Osteoblast (primary cell): ENCODE measurements at regions not wholly inside any gene's neighbourhood (a gene's known extent, or its start where the extent isn't known, plus 50 kb on each side); places are given as distances from the start of the nearest gene placed in this dataset.

Experiments
- DNase-seq: peaks from one replicate; pipeline ENCODE4 v3.0.0; 2011; ENCODE audit warnings: low spot score, mixed read lengths; ENCODE audit not compliant: insufficient read length; ENCODE audit errors: missing footprints
- H2AFZ ChIP-seq: 2 replicates; pipeline ENCODE4 v1.6.0; 2011; ENCODE audit warnings: mild to moderate bottlenecking, low read length
- H3K27ac ChIP-seq: 2 replicates; pipeline ENCODE4 v1.5.1; 2011; ENCODE audit warnings: mild to moderate bottlenecking, low read depth, low read length, moderate library complexity
- H3K27me3 ChIP-seq: 2 replicates; pipeline ENCODE4 v1.6.0; 2012; ENCODE audit warnings: mild to moderate bottlenecking, control low read depth, inconsistent platforms, low read length, moderate library complexity; ENCODE audit not compliant: insufficient read depth
- H3K36me3 ChIP-seq: 2 replicates; pipeline ENCODE4 v1.5.1; 2011; ENCODE audit warnings: mild to moderate bottlenecking, low read length, control low read depth, moderate library complexity; ENCODE audit not compliant: insufficient read depth
- H3K4me1 ChIP-seq: 2 replicates; pipeline ENCODE4 v1.5.1; 2011; ENCODE audit warnings: mild to moderate bottlenecking, low read length, control low read depth, moderate library complexity; ENCODE audit not compliant: insufficient read depth
- H3K4me2 ChIP-seq: 2 replicates; pipeline ENCODE4 v1.6.0; 2011; ENCODE audit warnings: mild to moderate bottlenecking, low read length; ENCODE audit not compliant: insufficient read depth
- H3K4me3 ChIP-seq: fragments of 200-600 bp; sonication (generic); 3 replicates; pipeline ENCODE4 v1.5.1; 2012; ENCODE audit warnings: mild to moderate bottlenecking, low read length, inconsistent platforms; ENCODE audit not compliant: insufficient read depth
- H3K79me2 ChIP-seq: 2 replicates; pipeline ENCODE4 v1.6.0; 2012; ENCODE audit warnings: mild to moderate bottlenecking, low read length, control low read depth, inconsistent platforms; ENCODE audit not compliant: insufficient read depth
- H3K9me3 ChIP-seq: 2 replicates; pipeline ENCODE4 v1.5.1; 2011; ENCODE audit warnings: low read depth, low read length, control low read depth
- H4K20me1 ChIP-seq: 2 replicates; pipeline ENCODE4 v1.6.0; 2012; ENCODE audit warnings: mild to moderate bottlenecking, low read length, control low read depth; ENCODE audit not compliant: insufficient read depth
- TF ChIP-seq, protein P1 (sequence below): IDR thresholded peaks from 2 replicates; pipeline ENCODE4 v1.5.1; 2011; ENCODE audit warnings: mild to moderate bottlenecking, low read depth, low read length, moderate library complexity; ENCODE audit errors: extremely low read depth

DNA sequence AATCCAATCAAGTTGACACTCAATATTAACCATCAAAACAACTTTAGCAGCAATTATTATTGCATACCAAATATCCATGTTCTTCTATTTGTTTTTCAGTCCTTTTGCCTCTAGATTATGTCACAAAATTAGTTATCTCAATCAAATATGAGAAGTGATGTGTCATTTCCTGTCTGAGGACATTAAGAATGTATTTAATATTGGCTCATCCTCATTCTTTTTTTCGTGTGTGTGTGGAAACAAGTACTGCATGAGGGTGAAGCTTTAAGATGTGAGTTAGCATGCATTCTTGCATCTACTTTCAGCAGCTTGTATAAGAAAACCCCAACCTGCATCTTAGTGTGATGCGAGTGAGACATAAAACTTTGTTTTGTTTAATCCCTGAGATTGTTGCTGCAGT lies 301.4 kb downstream of the GRIA2 start:
- no peak overlapping the region for H3K27ac ChIP-seq
- no peaks in the 10 kb centered on the region for H3K4me1 ChIP-seq
- no peak overlapping the region for H2AFZ ChIP-seq
- H3K4me2 ChIP-seq: no peak overlapping the region
- H3K27me3 ChIP-seq: no peaks in the 10 kb centered on the region
- no peak overlapping the region for H3K4me3 ChIP-seq
- no peak for DNase-seq
- TF ChIP-seq, protein P1, sequence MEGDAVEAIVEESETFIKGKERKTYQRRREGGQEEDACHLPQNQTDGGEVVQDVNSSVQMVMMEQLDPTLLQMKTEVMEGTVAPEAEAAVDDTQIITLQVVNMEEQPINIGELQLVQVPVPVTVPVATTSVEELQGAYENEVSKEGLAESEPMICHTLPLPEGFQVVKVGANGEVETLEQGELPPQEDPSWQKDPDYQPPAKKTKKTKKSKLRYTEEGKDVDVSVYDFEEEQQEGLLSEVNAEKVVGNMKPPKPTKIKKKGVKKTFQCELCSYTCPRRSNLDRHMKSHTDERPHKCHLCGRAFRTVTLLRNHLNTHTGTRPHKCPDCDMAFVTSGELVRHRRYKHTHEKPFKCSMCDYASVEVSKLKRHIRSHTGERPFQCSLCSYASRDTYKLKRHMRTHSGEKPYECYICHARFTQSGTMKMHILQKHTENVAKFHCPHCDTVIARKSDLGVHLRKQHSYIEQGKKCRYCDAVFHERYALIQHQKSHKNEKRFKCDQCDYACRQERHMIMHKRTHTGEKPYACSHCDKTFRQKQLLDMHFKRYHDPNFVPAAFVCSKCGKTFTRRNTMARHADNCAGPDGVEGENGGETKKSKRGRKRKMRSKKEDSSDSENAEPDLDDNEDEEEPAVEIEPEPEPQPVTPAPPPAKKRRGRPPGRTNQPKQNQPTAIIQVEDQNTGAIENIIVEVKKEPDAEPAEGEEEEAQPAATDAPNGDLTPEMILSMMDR: no peak
- no peaks in the 10 kb centered on the region for H3K9me3 ChIP-seq
- H3K79me2 ChIP-seq: no peaks in the 10 kb centered on the region
- no peaks in the 10 kb centered on the region for H3K36me3 ChIP-seq
- H4K20me1 ChIP-seq: no peaks in the 10 kb centered on the region

DNA sequence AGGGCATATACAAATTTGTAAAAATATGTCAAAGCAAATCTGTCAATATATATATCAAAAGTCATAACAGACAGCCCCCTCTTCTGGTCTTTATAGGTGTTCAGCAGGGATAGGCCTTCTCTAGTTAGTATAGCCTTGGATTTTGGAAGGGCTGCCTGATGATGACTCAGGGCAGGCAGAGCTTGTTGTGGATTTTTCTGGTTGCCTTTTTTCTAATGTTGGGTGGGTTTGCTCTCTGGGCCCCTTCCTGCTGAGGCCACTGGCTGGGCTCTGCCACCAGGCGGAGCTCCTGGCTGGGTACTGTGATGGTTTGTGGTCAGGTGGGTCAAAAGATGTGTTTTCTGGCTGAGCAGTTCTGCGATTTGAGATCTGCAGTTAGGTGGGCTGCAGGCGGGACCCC lies 294.2 kb downstream of the GRIA2 start:
- no peaks in the 10 kb centered on the region for H3K4me1 ChIP-seq
- no peak overlapping the region for H3K4me3 ChIP-seq
- TF ChIP-seq, protein P1: no peak
- no peaks in the 10 kb centered on the region for H3K27me3 ChIP-seq
- H3K4me2 ChIP-seq: no peak overlapping the region
- H2AFZ ChIP-seq: no peak overlapping the region
- H3K9me3 ChIP-seq: no peaks in the 10 kb centered on the region
- H4K20me1 ChIP-seq: no peaks in the 10 kb centered on the region
- H3K79me2 ChIP-seq: no peaks in the 10 kb centered on the region
- DNase-seq: no peak
- no peak overlapping the region for H3K27ac ChIP-seq
- no peaks in the 10 kb centered on the region for H3K36me3 ChIP-seq

DNA sequence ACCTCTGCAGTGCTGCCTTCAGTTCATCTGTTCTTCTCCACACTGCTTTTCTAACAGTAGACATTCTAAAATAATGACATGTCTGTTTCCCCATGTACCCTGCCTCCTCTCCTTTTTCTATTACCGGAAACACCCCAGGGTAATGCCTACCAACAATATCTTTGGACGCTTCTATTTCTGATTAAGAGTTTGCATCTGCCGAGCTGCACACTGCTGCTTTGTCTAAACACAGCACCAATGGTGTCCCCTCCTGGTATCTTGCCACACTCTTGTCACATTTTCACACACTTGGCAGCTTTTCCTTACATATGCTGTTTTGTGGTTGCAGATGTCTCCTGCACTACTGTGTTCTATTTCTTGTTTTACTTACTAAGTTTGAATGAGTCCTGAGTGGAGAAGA lies 288.8 kb downstream of the GRIA2 start:
- TF ChIP-seq, protein P1: no peak
- Histone ChIP-seq H3K4me2 (no peak overlapping the region), H3K36me3 (no peaks in the 10 kb centered on the region), H3K9me3 (no peaks in the 10 kb centered on the region), H2AFZ (no peak overlapping the region), H3K4me3 (no peak overlapping the region), H3K4me1 (no peaks in the 10 kb centered on the region), H3K27me3 (no peaks in the 10 kb centered on the region), H3K79me2 (no peaks in the 10 kb centered on the region), H3K27ac (no peak overlapping the region), H4K20me1 (no peaks in the 10 kb centered on the region)
- no peak for DNase-seq

DNA sequence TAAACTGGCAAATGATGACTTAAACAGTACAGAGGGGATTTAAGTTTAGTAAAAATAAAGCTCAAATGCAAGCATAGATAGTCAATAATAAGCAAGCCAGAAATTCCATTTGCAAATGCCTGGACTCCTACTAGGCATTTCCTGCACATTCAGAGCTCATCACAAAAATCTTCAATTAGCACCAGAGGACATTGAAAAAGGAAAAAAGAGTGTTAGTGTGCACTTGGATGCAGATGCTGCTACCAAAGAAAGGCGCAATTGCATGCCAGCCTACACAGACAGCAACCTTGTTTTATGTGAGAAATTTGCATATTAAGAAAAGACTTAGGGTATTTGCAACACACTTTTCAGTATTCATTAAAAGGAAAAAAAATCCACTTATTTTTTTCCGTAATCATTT lies 282.1 kb downstream of the GRIA2 start:
- no peaks in the 10 kb centered on the region for H3K27me3 ChIP-seq
- no peaks in the 10 kb centered on the region for H3K36me3 ChIP-seq
- no peak for DNase-seq
- no peaks in the 10 kb centered on the region for H3K4me1 ChIP-seq
- TF ChIP-seq, protein P1: no peak
- no peaks in the 10 kb centered on the region for H4K20me1 ChIP-seq
- no peak overlapping the region for H3K27ac ChIP-seq
- no peaks in the 10 kb centered on the region for H3K79me2 ChIP-seq
- H2AFZ ChIP-seq: no peak overlapping the region
- no peaks in the 10 kb centered on the region for H3K9me3 ChIP-seq
- no peak overlapping the region for H3K4me3 ChIP-seq
- H3K4me2 ChIP-seq: no peak overlapping the region
